ENCODE measurements at regions not wholly inside any gene's neighbourhood (a gene's known extent, or its start where the extent isn't known, plus 50 kb on each side); places are given as distances from the start of the nearest gene placed in this dataset.

DNA sequence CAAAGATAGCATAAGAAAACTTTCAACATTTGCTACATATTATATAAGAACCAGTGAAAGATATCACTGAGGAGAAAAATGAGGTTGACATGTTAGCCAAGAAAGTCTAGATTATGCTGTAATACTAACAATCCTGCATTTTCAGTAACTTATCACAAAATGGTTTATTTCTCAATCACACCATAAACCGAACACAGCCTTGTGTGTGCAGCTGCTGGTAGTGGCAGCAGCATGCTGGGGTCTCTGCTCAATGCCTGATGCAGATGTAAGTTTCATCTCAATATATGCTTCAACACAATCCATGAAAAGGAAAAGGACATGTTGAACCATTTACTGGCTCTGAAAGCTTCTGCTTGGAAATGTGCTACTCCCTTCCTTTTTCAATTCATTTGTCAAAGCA lies 376.3 kb downstream of the GPD2 start:
- Histone ChIP-seq H3K4me1 (no peaks in the 10 kb centered on the region), H3K36me3 (ENCODE audit: control insufficient read depth, insufficient read depth, low read length) (no peaks in the 10 kb centered on the region), H3K4me3 (ENCODE audit: low read depth, low read length) (no peak overlapping the region), H3K9me3 (no peaks in the 10 kb centered on the region), H3K27me3 (replicated peaks; ENCODE audit: control insufficient read depth, insufficient read depth, low read length) (no peaks in the 10 kb centered on the region)
- H3K36me3 Mint-ChIP-seq (ENCODE audit: insufficient read depth, unreplicated experiment) = no peaks in the 10 kb centered on the region
- TF ChIP-seq, protein P1, sequence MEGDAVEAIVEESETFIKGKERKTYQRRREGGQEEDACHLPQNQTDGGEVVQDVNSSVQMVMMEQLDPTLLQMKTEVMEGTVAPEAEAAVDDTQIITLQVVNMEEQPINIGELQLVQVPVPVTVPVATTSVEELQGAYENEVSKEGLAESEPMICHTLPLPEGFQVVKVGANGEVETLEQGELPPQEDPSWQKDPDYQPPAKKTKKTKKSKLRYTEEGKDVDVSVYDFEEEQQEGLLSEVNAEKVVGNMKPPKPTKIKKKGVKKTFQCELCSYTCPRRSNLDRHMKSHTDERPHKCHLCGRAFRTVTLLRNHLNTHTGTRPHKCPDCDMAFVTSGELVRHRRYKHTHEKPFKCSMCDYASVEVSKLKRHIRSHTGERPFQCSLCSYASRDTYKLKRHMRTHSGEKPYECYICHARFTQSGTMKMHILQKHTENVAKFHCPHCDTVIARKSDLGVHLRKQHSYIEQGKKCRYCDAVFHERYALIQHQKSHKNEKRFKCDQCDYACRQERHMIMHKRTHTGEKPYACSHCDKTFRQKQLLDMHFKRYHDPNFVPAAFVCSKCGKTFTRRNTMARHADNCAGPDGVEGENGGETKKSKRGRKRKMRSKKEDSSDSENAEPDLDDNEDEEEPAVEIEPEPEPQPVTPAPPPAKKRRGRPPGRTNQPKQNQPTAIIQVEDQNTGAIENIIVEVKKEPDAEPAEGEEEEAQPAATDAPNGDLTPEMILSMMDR (IDR thresholded peaks at IDR 0.05; ENCODE audit: insufficient read depth in 1 of 2, low read depth in 1 of 2, low read length in 1 of 2, severe bottlenecking in 1 of 2, unreplicated experiment in 1 of 2) = no peak
- H3K27me3 Mint-ChIP-seq (ENCODE audit: insufficient read depth, unreplicated experiment) = peaks cover 3% of the 10 kb centered on the region
- H3K9me3 Mint-ChIP-seq (ENCODE audit: unreplicated experiment) = no peaks in the 10 kb centered on the region
- H3K27ac Mint-ChIP-seq (ENCODE audit: unreplicated experiment) = no peak overlapping the region
- no peaks in the 10 kb centered on the region for H3K4me1 Mint-ChIP-seq (ENCODE audit: low read depth, unreplicated experiment)
- no TSS peak for BruUV-seq (replicated peaks)
- CTCF ChIA-PET = no interaction called here
- POLR2A ChIA-PET = no interaction called here
- H3K4me3 Mint-ChIP-seq (ENCODE audit: unreplicated experiment) = no peak overlapping the region
- DNase-seq = no peak
- intact Hi-C loops (cut with micrococcal nuclease; ENCODE audit: unreplicated experiment) = no loop called here

DNA sequence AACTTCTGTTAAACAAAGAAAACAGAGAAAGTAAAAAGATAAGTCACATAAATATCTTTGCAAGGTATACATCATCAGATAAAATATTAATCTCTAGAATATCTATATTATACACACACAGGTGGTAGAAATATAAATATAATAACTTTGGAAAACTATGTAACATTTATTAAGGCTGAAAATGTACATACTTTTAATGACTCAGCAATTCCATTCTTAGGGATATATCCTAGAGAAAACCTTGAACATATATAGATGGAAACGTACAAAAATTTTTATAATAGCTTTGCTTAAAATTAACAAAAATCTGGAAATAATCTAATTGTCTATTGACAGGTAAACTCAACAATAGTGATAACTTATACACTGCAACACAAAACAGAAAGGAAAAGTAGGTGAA lies 381.3 kb downstream of the GPD2 start:
- Histone ChIP-seq H3K9me3 (no peaks in the 10 kb centered on the region), H3K27me3 (replicated peaks; ENCODE audit: control insufficient read depth, insufficient read depth, low read length) (no peaks in the 10 kb centered on the region), H3K4me1 (no peaks in the 10 kb centered on the region), H3K4me3 (ENCODE audit: low read depth, low read length) (no peak overlapping the region), H3K36me3 (ENCODE audit: control insufficient read depth, insufficient read depth, low read length) (no peaks in the 10 kb centered on the region)
- TF ChIP-seq, protein P1 (IDR thresholded peaks at IDR 0.05; ENCODE audit: insufficient read depth in 1 of 2, low read depth in 1 of 2, low read length in 1 of 2, severe bottlenecking in 1 of 2, unreplicated experiment in 1 of 2) = no peak
- intact Hi-C loops (cut with micrococcal nuclease; ENCODE audit: unreplicated experiment) = no loop called here
- ChIA-PET POLR2A (no interaction called here), CTCF (no interaction called here)
- no TSS peak for BruUV-seq (replicated peaks)
- Mint-ChIP-seq H3K27ac (ENCODE audit: unreplicated experiment) (no peak overlapping the region), H3K4me3 (ENCODE audit: unreplicated experiment) (no peak overlapping the region), H3K9me3 (ENCODE audit: unreplicated experiment) (no peaks in the 10 kb centered on the region), H3K27me3 (ENCODE audit: insufficient read depth, unreplicated experiment) (no peaks in the 10 kb centered on the region), H3K4me1 (ENCODE audit: low read depth, unreplicated experiment) (no peaks in the 10 kb centered on the region), H3K36me3 (ENCODE audit: insufficient read depth, unreplicated experiment) (no peaks in the 10 kb centered on the region)
- DNase-seq = no peak

DNA sequence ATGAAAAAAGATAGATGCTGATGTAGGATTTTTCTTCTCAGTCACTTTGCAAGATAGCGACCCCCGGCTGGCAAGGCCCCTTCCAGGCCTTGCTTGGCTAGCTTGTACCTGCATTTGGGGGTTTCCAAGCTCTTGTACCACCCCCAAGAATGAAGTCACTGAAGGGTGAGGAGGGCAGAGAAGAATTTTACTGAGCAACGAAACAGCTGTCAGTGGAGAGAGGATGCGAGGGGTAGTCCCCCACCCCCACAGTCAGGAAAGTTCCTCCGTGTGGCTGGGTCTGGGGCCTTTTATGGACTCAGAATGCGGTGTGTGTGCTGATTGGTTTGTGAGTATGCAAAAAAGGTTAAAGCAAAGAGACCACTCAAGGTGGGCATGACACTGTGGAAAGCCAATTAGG lies 382.0 kb downstream of the GPD2 start:
- Mint-ChIP-seq H3K4me1 (ENCODE audit: low read depth, unreplicated experiment) (no peaks in the 10 kb centered on the region), H3K36me3 (ENCODE audit: insufficient read depth, unreplicated experiment) (no peaks in the 10 kb centered on the region), H3K27me3 (ENCODE audit: insufficient read depth, unreplicated experiment) (no peaks in the 10 kb centered on the region), H3K9me3 (ENCODE audit: unreplicated experiment) (no peaks in the 10 kb centered on the region), H3K4me3 (ENCODE audit: unreplicated experiment) (no peak overlapping the region), H3K27ac (ENCODE audit: unreplicated experiment) (no peak overlapping the region)
- BruUV-seq (replicated peaks) = no TSS peak
- DNase-seq = no peak
- TF ChIP-seq, protein P1 (IDR thresholded peaks at IDR 0.05; ENCODE audit: insufficient read depth in 1 of 2, low read depth in 1 of 2, low read length in 1 of 2, severe bottlenecking in 1 of 2, unreplicated experiment in 1 of 2) = no peak
- H3K4me3 ChIP-seq (ENCODE audit: low read depth, low read length) = no peak overlapping the region
- no peaks in the 10 kb centered on the region for H3K27me3 ChIP-seq (replicated peaks; ENCODE audit: control insufficient read depth, insufficient read depth, low read length)
- ChIA-PET POLR2A (no interaction called here), CTCF (no interaction called here)
- no peaks in the 10 kb centered on the region for H3K36me3 ChIP-seq (ENCODE audit: control insufficient read depth, insufficient read depth, low read length)
- intact Hi-C loops (cut with micrococcal nuclease; ENCODE audit: unreplicated experiment) = no loop called here
- no peaks in the 10 kb centered on the region for H3K9me3 ChIP-seq
- no peaks in the 10 kb centered on the region for H3K4me1 ChIP-seq

All from Caco-2 (cell line).